Ovary (tissue), 7 donors: ENCODE measurements at regions not wholly inside any gene's neighbourhood (a gene's known extent, or its start where the extent isn't known, plus 50 kb on each side); places are given as distances from the start of the nearest gene placed in this dataset.

Experiments used
- DNase-seq, 5 donors: peaks; one replicate each; pipeline ENCODE4 v3.0.0-alpha.2; 2019 to 2020
- H3K27ac ChIP-seq, 2 donors: fragments of 200-600 bp; one replicate each; pipeline versions ENCODE4 v1.5.1 to v1.8.0; 2019 to 2022
- H3K27me3 ChIP-seq: fragments of 200-600 bp; one replicate; pipeline ENCODE4 v1.8.0; 2022
- H3K36me3 ChIP-seq: fragments of 200-600 bp; sonication (generic); one replicate; pipeline ENCODE4 v1.5.1; 2019
- H3K4me1 ChIP-seq: one replicate; pipeline ENCODE4 v1.8.1; 2013; ENCODE audit warnings: mild to moderate bottlenecking, moderate library complexity; ENCODE audit not compliant: insufficient read depth
- H3K4me3 ChIP-seq: fragments of 200-600 bp; sonication (generic); one replicate; pipeline ENCODE4 v1.5.1; 2017
- H3K9me3 ChIP-seq, 2 donors: fragments of 200-600 bp in 1 of 2; sonication (generic) in 1 of 2; one replicate each; pipeline versions ENCODE4 v1.5.1 to v1.8.1; 2013 to 2019; ENCODE audit warnings: mild to moderate bottlenecking in 1 of 2, moderate library complexity in 1 of 2
- EP300 ChIP-seq: sonication (generic); formaldehyde crosslinking; IDR thresholded peaks from one replicate; pipeline ENCODE4 v1.6.1; 2017; ENCODE audit warnings: antibody characterized with exemption
- POLR2A ChIP-seq: fragments of 450-650 bp; IDR thresholded peaks from one replicate; pipeline ENCODE4 v1.6.1; 2017; ENCODE audit warnings: antibody characterized with exemption, mild to moderate bottlenecking, moderate library complexity
- WGBS, 3 donors: extraction: QIAGEN DNeasy Blood & Tissue Kit in 1 of 3; methylation state at CpG; one replicate each; pipeline versions ENCODE4 v1.1.5 to v1.1.7; 2013 to 2017; 5-methylcytosine and 5-hydroxymethylcytosine counted together
- intact Hi-C, 4 donors: fragments of 100-400 bp; cut with DNase I; formaldehyde crosslinking; loops; one replicate each; pipeline versions ENCODE4 v1.11.0 to v1.15.1; 2022 to 2023
- TF ChIP-seq, protein P1 (sequence below), 3 donors: fragments of 450-650 bp in 2 of 3; fragments of 200-600 bp in 1 of 3; IDR thresholded peaks; one replicate each; pipeline versions ENCODE4 v1.5.1 to v1.8.0; 2016 to 2022; ENCODE audit warnings: antibody characterized with exemption in 3 of 3, mild to moderate bottlenecking in 1 of 3
- donor health status: DM: no; HTN: no; CAD: no; lungs with moderate emphysema.
- donor health status: DM: no; HTN: no; CAD: no.
- donor health status: Bipolar disorder and iron deficiency.
- donor health status: DM: no; HTN: no; CAD: no.
- donor health status: DM: yes; HTN: yes; CAD: no.

GRCh38 chr6:147944122-147944521, 398.5 kb upstream of the SASH1 start:
- Histone ChIP-seq H3K27ac (no peak overlapping the region), H3K36me3 (no peaks in the 10 kb centered on the region), H3K9me3 (peaks cover 0 to 3% of the 10 kb centered on the region in 2 donors), H3K27me3 (no peaks in the 10 kb centered on the region), H3K4me1 (no peaks in the 10 kb centered on the region), H3K4me3 (no peak overlapping the region)
- WGBS, 3 donors, result 92 to 96% (median 93%) methylated on average over 5 of the region's 5 CpGs
- intact Hi-C loops, result no loop called here
- TF ChIP-seq POLR2A (no peak), EP300 (no peak)
- TF ChIP-seq, protein P1, sequence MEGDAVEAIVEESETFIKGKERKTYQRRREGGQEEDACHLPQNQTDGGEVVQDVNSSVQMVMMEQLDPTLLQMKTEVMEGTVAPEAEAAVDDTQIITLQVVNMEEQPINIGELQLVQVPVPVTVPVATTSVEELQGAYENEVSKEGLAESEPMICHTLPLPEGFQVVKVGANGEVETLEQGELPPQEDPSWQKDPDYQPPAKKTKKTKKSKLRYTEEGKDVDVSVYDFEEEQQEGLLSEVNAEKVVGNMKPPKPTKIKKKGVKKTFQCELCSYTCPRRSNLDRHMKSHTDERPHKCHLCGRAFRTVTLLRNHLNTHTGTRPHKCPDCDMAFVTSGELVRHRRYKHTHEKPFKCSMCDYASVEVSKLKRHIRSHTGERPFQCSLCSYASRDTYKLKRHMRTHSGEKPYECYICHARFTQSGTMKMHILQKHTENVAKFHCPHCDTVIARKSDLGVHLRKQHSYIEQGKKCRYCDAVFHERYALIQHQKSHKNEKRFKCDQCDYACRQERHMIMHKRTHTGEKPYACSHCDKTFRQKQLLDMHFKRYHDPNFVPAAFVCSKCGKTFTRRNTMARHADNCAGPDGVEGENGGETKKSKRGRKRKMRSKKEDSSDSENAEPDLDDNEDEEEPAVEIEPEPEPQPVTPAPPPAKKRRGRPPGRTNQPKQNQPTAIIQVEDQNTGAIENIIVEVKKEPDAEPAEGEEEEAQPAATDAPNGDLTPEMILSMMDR (IDR thresholded peaks at IDR 0.05), result no peak
- DNase-seq, result no peak

DNA sequence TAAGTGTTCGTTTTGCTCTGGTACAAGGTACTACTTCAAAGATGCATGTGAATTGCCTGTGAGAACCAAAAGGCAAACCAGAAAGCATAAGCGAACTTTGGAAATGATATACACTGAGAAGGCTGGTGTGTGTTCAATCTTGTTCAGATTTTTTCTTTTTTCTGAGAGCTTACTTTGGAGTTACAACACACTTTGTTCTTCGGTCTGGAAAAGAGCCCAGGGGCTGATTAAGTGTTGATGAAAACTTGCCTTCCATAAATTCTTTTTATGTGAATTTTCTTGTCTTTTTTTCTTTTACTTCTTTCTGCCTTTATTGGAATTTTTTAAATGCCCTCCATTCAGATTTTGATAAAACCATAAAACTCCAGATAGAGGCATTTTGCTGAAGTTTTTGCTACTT, 395.1 kb upstream of the SASH1 start:
- Histone ChIP-seq H3K36me3 (no peaks in the 10 kb centered on the region), H3K9me3 (peaks cover 0 to 3% of the 10 kb centered on the region in 2 donors), H3K27ac (no peak overlapping the region), H3K4me3 (no peak overlapping the region), H3K27me3 (no peaks in the 10 kb centered on the region), H3K4me1 (peaks cover 3% of the 10 kb centered on the region)
- intact Hi-C loops, result no loop called here
- WGBS, 3 donors, result 36 to 69% (median 51%) methylated on average over 3 of the region's 3 CpGs
- TF ChIP-seq, protein P1 (IDR thresholded peaks at IDR 0.05), result no peak
- TF ChIP-seq POLR2A, result no peak
- no peak for TF ChIP-seq EP300
- no peak for DNase-seq

DNA sequence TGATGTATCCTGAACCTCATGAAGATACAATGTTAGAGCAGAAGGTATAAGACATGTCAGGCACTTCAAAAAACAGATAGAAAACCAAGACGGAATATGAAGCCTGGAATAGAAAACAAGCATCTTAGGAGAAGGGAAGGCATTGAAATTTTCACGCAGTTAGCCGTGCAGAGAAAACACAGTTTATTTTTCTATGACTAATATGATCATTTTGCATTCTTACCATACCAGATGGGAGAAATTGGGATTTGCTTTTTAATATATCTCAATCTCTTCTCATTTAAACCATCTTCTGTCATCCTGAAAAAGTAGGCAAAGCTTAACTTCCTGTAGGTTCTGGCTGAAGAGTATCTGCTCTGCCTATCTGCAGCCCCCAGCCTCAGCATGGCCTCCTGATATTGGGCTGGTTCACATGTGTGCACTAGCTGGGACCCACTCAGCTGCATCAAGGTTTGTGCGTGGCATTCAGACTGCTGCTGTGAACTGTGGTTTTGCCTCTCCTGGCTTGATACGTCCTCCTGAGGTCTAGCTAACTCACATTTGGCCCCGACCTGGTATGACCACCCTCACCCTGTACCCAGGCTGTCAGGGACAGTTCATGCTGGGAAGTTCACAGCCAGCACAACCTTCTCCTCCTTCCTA, 392.5 kb upstream of the SASH1 start:
- Histone ChIP-seq H3K4me3 (no peak overlapping the region), H3K36me3 (no peaks in the 10 kb centered on the region), H3K27me3 (no peaks in the 10 kb centered on the region), H3K4me1 (peaks cover 3% of the 10 kb centered on the region), H3K9me3 (no peaks in the 10 kb centered on the region), H3K27ac (no peak overlapping the region)
- peak in 1 of 5 donors; percentile 33 for DNase-seq
- TF ChIP-seq POLR2A (no peak), EP300 (no peak)
- TF ChIP-seq, protein P1 (IDR thresholded peaks at IDR 0.05), result no peak
- intact Hi-C loops, result no loop called here
- WGBS, 3 donors, result 9 to 27% (median 17%) methylated on average over 6 of the region's 6 CpGs

DNA sequence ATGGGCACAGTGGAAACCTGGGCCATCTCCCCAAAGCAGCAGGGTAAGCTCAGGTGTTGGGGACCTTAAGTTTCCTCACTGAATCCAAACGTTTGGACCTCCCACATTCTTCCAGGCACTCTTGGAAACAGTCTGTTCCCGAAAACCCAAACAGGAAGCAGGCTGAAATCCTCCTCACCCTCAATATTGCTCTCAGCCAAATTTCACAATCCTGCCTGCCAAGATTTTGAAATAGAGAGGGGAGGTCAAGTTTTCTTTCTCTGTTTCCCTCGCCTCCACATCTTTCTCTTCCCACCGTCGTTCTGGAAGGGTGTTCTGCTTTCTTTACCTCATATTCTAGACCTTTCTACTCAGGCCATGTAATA, 392.0 kb upstream of the SASH1 start:
- WGBS, 3 donors, result 1 to 9% (median 3%) methylated on average over 5 of the region's 5 CpGs
- peak in 2 of 5 donors; percentile 18 to 20 for DNase-seq
- H3K9me3 ChIP-seq, result no peaks in the 10 kb centered on the region
- no peak overlapping the region for H3K27ac ChIP-seq
- no peak overlapping the region for H3K4me3 ChIP-seq
- no peaks in the 10 kb centered on the region for H3K36me3 ChIP-seq
- peaks cover 3% of the 10 kb centered on the region for H3K4me1 ChIP-seq
- H3K27me3 ChIP-seq, result no peaks in the 10 kb centered on the region
- intact Hi-C loops, result no loop called here
- TF ChIP-seq EP300 (no peak), POLR2A (no peak)
- TF ChIP-seq, protein P1 (IDR thresholded peaks at IDR 0.05), result no peak
